ENCODE measurements at regions not wholly inside any gene's neighbourhood (a gene's known extent, or its start where the extent isn't known, plus 50 kb on each side); places are given as distances from the start of the nearest gene placed in this dataset.

GRCh38 chr2:59694176-59694575 lies 859.3 kb downstream of the BCL11A start:
- H3K79me2 ChIP-seq (ENCODE audit: control insufficient read depth, insufficient read depth, low read length) = no peaks in the 10 kb centered on the region
- no peak for FAIRE-seq
- H3K36me3 ChIP-seq (ENCODE audit: control insufficient read depth in 2 of 2, insufficient read depth in 2 of 2, low read length in 1 of 2) = no peaks in the 10 kb centered on the region
- in situ Hi-C loops (cut with MboI) (no loop called here), intact Hi-C loops (cut with micrococcal nuclease; ENCODE audit: unreplicated experiment) (no loop called here)
- SMC1A ChIA-PET (ENCODE audit: uncharacterized antibody, unreplicated experiment) = no interaction called here
- no peak overlapping the region for H3K4me3 ChIP-seq
- H3K4me2 ChIP-seq (ENCODE audit: control insufficient read depth, insufficient read depth) = no peak overlapping the region
- CTCF ChIA-PET = no interaction called here
- no peak for ATAC-seq
- H3K9me3 ChIP-seq (replicated peaks; ENCODE audit: control insufficient read depth, insufficient read depth, low read length) = no peaks in the 10 kb centered on the region
- no peak overlapping the region for H3K9ac ChIP-seq (ENCODE audit: control insufficient read depth, insufficient read depth, low read length)
- no peak overlapping the region for H2AFZ ChIP-seq (ENCODE audit: control insufficient read depth, low read depth, low read length)
- 35% methylated on average over 1 of the region's 1 CpG for WGBS (ENCODE audit: insufficient coverage, insufficient replicate concordance, low lambda C conversion rate, missing lambda C conversion rate)
- POLR2A ChIA-PET = no interaction called here
- H3K27ac ChIP-seq (ENCODE audit: control insufficient read depth, insufficient read depth) = no peak overlapping the region
- H4K20me1 ChIP-seq (ENCODE audit: control insufficient read depth, insufficient read depth) = no peaks in the 10 kb centered on the region
- TF ChIP-seq MEF2B (IDR thresholded peaks at IDR 0.05; ENCODE audit: partially characterized antibody, poor library complexity, severe bottlenecking) (no peak), ZZZ3 (IDR thresholded peaks at IDR 0.05; ENCODE audit: control insufficient read depth, insufficient read length, low read depth) (no peak), JUND (IDR thresholded peaks at IDR 0.05; ENCODE audit: low read depth, low read length) (no peak), NFIC (IDR thresholded peaks at IDR 0.05; ENCODE audit: low read depth, low read length) (no peak), SPI1 (IDR thresholded peaks at IDR 0.05; ENCODE audit: borderline replicate concordance, insufficient read depth, low read depth, low read length) (no peak)
- TF ChIP-seq, protein P1, sequence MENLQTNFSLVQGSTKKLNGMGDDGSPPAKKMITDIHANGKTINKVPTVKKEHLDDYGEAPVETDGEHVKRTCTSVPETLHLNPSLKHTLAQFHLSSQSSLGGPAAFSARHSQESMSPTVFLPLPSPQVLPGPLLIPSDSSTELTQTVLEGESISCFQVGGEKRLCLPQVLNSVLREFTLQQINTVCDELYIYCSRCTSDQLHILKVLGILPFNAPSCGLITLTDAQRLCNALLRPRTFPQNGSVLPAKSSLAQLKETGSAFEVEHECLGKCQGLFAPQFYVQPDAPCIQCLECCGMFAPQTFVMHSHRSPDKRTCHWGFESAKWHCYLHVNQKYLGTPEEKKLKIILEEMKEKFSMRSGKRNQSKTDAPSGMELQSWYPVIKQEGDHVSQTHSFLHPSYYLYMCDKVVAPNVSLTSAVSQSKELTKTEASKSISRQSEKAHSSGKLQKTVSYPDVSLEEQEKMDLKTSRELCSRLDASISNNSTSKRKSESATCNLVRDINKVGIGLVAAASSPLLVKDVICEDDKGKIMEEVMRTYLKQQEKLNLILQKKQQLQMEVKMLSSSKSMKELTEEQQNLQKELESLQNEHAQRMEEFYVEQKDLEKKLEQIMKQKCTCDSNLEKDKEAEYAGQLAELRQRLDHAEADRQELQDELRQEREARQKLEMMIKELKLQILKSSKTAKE (IDR thresholded peaks at IDR 0.05; ENCODE audit: low read depth, poor library complexity, severe bottlenecking) = no peak
- TF ChIP-seq, protein P2, sequence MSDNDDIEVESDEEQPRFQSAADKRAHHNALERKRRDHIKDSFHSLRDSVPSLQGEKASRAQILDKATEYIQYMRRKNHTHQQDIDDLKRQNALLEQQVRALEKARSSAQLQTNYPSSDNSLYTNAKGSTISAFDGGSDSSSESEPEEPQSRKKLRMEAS (IDR thresholded peaks at IDR 0.05; ENCODE audit: low read depth, low read length) = no peak
- no peak for DNase-seq (ENCODE audit: low read depth, low spot score)
- no peaks in the 10 kb centered on the region for H3K27me3 ChIP-seq (replicated peaks in 1 of 2; ENCODE audit: control insufficient read depth in 2 of 2, insufficient read depth in 2 of 2, low read length in 1 of 2)
- RAD21 ChIA-PET (ENCODE audit: unreplicated experiment) = no interaction called here
- no TSS peak for BruUV-seq (replicated peaks)
- no peaks in the 10 kb centered on the region for H3K4me1 ChIP-seq (ENCODE audit: control insufficient read depth, insufficient read depth, low read length)

Data from GM12878 (cell line).